DND-41 (cell line): ENCODE measurements at regions not wholly inside any gene's neighbourhood (a gene's known extent, or its start where the extent isn't known, plus 50 kb on each side); places are given as distances from the start of the nearest gene placed in this dataset.

Experiments used
- ATAC-seq: fragments of 200-7000 bp; cut with Tn5 transposase; 3 replicates; pipeline ENCODE4 v1.9.1; 2021; ENCODE audit warnings: low read depth; ENCODE audit not compliant: insufficient read depth
- DNase-seq: peaks from one replicate; pipeline ENCODE4 v3.0.0-alpha.2; 2020
- H2AFZ ChIP-seq: 2 replicates; pipeline ENCODE4 v1.6.0; 2012; ENCODE audit warnings: low read depth, low read length
- H3K27ac ChIP-seq: 2 replicates; pipeline ENCODE4 v1.5.1; 2012; ENCODE audit warnings: low read length, inconsistent platforms
- H3K27me3 ChIP-seq: fragments of 200-600 bp; sonication (generic); 2 replicates; pipeline ENCODE4 v1.6.0; 2012; ENCODE audit warnings: low read length, mild to moderate bottlenecking, inconsistent platforms; ENCODE audit not compliant: insufficient read depth, poor library complexity
- H3K36me3 ChIP-seq: 2 replicates; pipeline ENCODE4 v1.5.1; 2012; ENCODE audit warnings: low read length, inconsistent platforms; ENCODE audit not compliant: insufficient read depth
- H3K4me1 ChIP-seq: 2 replicates; pipeline ENCODE4 v1.5.1; 2012; ENCODE audit warnings: mild to moderate bottlenecking, low read length; ENCODE audit not compliant: insufficient read depth
- H3K4me2 ChIP-seq: 2 replicates; pipeline ENCODE4 v1.6.0; 2012; ENCODE audit warnings: mild to moderate bottlenecking, moderate library complexity, low read length, inconsistent platforms; ENCODE audit not compliant: insufficient read depth
- H3K4me3 ChIP-seq, 2 experiments: fragments of 200-600 bp in 1 of 2; shearing (Covaris generic) in 1 of 2; 2 replicates each; pipeline ENCODE4 v1.5.1; 2012 to 2016; ENCODE audit warnings: inconsistent platforms in 2 of 2, low read length in 2 of 2, mild to moderate bottlenecking in 2 of 2, low read depth in 1 of 2, moderate library complexity in 1 of 2
- H3K79me2 ChIP-seq: 2 replicates; pipeline ENCODE4 v1.6.0; 2012; ENCODE audit warnings: low read length, inconsistent platforms; ENCODE audit not compliant: insufficient read depth
- H3K9ac ChIP-seq: 2 replicates; pipeline ENCODE4 v1.6.0; 2012; ENCODE audit warnings: low read depth, mild to moderate bottlenecking, inconsistent platforms, low read length, moderate library complexity
- H3K9me3 ChIP-seq: 2 replicates; pipeline ENCODE4 v1.5.1; 2012; ENCODE audit warnings: low read length, moderate library complexity, mild to moderate bottlenecking, inconsistent platforms; ENCODE audit not compliant: insufficient read depth, severe bottlenecking
- H4K20me1 ChIP-seq: 2 replicates; pipeline ENCODE4 v1.6.0; 2012; ENCODE audit warnings: low read length; ENCODE audit not compliant: insufficient read depth
- EZH2 ChIP-seq: IDR thresholded peaks from 3 replicates; pipeline ENCODE4 v1.6.1; 2012; ENCODE audit warnings: borderline replicate concordance, low read depth, mild to moderate bottlenecking, moderate library complexity, low read length, inconsistent platforms; ENCODE audit not compliant: severe bottlenecking
- TF ChIP-seq, protein P1 (sequence below): IDR thresholded peaks from 2 replicates; pipeline ENCODE4 v1.5.1; 2012; ENCODE audit warnings: borderline replicate concordance, low read length, moderate library complexity, mild to moderate bottlenecking; ENCODE audit not compliant: poor library complexity, severe bottlenecking; ENCODE audit errors: extremely low read depth

DNA sequence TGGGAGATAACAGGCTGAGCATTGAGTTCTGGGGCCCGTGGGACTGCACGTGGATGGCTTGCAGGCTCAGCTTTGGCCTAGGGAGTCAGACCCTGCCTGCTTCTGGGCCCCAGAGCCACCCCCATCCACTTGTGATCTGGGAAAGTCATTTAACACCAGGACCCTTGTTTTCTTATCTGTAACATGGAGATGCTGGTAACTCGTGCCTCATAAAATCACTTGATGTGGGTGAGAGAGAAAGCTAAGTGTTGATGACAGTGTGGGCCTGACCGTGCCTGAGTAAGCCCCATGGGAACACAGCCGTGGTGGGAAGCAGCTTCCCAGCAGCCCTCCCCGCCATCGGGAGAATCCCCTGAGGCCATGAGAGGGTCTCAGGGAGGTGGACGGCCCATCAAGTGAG, 378.1 kb downstream of the GABRB3 start:
- H3K27me3 ChIP-seq: no peaks in the 10 kb centered on the region
- TF ChIP-seq, protein P1, sequence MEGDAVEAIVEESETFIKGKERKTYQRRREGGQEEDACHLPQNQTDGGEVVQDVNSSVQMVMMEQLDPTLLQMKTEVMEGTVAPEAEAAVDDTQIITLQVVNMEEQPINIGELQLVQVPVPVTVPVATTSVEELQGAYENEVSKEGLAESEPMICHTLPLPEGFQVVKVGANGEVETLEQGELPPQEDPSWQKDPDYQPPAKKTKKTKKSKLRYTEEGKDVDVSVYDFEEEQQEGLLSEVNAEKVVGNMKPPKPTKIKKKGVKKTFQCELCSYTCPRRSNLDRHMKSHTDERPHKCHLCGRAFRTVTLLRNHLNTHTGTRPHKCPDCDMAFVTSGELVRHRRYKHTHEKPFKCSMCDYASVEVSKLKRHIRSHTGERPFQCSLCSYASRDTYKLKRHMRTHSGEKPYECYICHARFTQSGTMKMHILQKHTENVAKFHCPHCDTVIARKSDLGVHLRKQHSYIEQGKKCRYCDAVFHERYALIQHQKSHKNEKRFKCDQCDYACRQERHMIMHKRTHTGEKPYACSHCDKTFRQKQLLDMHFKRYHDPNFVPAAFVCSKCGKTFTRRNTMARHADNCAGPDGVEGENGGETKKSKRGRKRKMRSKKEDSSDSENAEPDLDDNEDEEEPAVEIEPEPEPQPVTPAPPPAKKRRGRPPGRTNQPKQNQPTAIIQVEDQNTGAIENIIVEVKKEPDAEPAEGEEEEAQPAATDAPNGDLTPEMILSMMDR: no peak
- no peak for TF ChIP-seq EZH2
- ATAC-seq (no peak), DNase-seq (no peak)
- no peak overlapping the region for H3K9ac ChIP-seq
- H3K27ac ChIP-seq: no peak overlapping the region
- no peaks in the 10 kb centered on the region for H3K9me3 ChIP-seq
- H3K4me1 ChIP-seq: no peaks in the 10 kb centered on the region
- no peak overlapping the region for H2AFZ ChIP-seq
- no peaks in the 10 kb centered on the region for H4K20me1 ChIP-seq
- no peaks in the 10 kb centered on the region for H3K36me3 ChIP-seq
- H3K4me3 ChIP-seq: no peak overlapping the region
- H3K79me2 ChIP-seq: no peaks in the 10 kb centered on the region
- no peak overlapping the region for H3K4me2 ChIP-seq

DNA sequence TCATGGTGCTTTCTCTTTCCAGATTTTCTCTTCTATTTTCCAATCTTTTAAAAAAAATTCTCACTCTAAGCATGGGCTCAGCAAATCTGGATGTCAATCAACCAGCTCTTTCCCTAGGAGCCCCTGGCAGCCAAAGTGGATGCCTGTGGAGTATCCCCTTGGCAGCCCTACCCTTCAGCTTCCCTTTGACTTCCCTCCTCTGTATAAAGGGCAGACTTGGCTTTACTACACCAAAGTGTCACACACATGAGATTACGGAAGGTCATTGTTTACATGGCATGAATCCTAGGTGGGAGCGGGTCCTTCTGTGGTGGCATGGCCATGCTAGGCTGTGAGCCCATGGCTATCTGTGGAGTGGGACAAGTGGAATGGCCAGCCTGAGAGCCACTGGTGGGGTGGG, 379.9 kb downstream of the GABRB3 start:
- no peak overlapping the region for H3K9ac ChIP-seq
- H3K36me3 ChIP-seq: no peaks in the 10 kb centered on the region
- no peak overlapping the region for H3K4me3 ChIP-seq
- H3K27ac ChIP-seq: no peak overlapping the region
- H3K4me1 ChIP-seq: no peaks in the 10 kb centered on the region
- no peak for TF ChIP-seq EZH2
- TF ChIP-seq, protein P1: no peak
- H3K27me3 ChIP-seq: no peaks in the 10 kb centered on the region
- no peak overlapping the region for H3K4me2 ChIP-seq
- DNase-seq (no peak), ATAC-seq (no peak)
- no peak overlapping the region for H2AFZ ChIP-seq
- H3K9me3 ChIP-seq: no peaks in the 10 kb centered on the region
- no peaks in the 10 kb centered on the region for H4K20me1 ChIP-seq
- H3K79me2 ChIP-seq: no peaks in the 10 kb centered on the region

DNA sequence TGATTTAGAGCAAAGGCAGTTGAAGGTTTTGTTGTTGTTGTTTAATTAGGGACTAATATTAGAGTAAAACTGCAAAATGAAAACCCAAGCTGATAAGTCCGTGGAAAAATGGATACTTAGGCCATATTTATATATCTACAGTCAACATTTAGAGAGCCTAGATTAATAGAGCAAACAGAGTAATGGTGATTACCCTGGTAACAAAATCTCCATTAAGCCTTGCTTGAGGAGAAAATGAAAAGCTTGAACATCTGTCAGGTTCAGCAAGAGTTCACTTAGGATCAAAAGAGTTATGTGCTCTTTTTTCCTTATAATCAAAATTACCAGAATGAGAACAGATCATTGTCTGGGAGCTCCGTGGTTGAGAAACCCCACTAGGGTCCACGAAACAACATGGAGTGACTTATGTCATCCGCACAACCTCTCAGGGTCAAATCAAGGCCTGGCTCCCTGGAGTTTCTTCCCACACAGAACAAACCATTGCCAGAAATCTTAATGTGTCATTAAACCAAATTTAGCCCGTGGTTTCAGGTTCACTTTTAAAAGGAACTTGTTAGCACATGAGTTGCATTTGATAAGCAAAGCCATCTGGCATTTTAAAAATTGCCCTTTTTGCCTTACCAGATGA, 381.2 kb downstream of the GABRB3 start:
- Histone ChIP-seq H3K36me3 (no peaks in the 10 kb centered on the region), H3K4me2 (no peak overlapping the region), H2AFZ (no peak overlapping the region), H3K4me3 (no peak overlapping the region), H3K4me1 (no peaks in the 10 kb centered on the region), H3K79me2 (no peaks in the 10 kb centered on the region), H3K9ac (no peak overlapping the region), H4K20me1 (no peaks in the 10 kb centered on the region), H3K27ac (no peak overlapping the region), H3K27me3 (no peaks in the 10 kb centered on the region), H3K9me3 (no peaks in the 10 kb centered on the region)
- TF ChIP-seq EZH2: no peak
- TF ChIP-seq, protein P1: no peak
- DNase-seq: no peak
- no peak for ATAC-seq
